COLO668 (cell line): ENCODE measurements at regions not wholly inside any gene's neighbourhood (a gene's known extent, or its start where the extent isn't known, plus 50 kb on each side); places are given as distances from the start of the nearest gene placed in this dataset.

Source experiments
- DNase-seq: peaks from one replicate; lab custom pipeline; 2025; ENCODE audit not compliant: unreplicated experiment; lab: John Stamatoyannopoulos, UW

- peak; percentile 52 for DNase-seq
These were observed 55.7 kb upstream of the FRMD1 start for GRCh38 chr6:168134560-168135201.

- DNase-seq: no peak
These were observed 54.9 kb upstream of the FRMD1 start for GRCh38 chr6:168133687-168134559.

DNA sequence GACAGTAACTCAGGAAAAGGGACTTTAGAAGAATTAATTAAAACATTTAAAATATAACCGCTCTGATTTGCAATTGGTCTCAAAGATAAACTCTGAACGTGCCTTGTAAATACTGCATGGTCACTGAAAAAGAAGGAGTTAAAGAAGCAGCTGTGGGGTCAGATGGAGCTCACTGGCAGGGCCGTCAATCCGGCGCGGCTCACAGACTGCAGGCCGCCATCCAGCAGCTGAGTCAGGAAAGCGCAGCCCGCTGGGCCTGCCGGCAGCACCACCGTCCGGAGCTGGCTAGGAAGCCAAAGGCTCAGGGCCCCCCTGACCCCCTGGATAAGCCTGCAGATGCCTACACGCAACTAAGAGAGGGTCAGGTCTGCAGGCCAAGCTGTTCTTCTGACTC is 54.2 kb upstream of the FRMD1 start:
- no peak for DNase-seq

DNA sequence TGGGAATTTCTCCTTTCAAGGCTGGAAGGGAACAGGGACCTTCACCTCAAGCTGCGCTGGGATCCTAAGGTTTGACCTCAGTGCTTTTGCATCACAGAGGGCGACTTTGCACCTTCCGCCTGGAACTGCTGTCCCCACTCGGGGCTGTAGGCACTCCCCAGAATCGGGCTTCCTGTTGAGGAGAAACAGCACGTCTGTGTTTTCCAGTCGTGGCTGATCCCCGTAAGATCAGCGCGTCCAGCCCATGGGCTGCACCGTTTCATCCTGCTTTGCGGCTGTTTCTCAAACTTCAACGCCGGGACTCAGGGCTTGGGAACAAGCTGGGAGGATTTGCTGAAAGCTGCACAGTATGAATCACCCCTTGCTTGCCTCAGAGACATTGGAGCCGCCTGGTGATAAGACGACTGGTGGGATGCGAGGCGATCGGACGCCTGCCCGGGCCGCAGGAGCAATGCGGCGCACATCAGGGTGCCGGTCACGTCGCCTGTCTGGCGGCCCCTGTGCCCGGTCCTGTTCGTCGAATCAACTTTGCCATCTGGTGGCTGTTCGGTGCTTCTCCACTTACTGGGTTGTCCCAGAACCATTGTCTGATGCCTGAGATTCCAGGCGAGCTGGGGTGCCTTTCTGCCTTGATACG is 53.6 kb upstream of the FRMD1 start:
- DNase-seq: no peak

- DNase-seq: no peak
These were observed 52.7 kb upstream of the FRMD1 start for GRCh38 chr6:168131464-168132415.

DNA sequence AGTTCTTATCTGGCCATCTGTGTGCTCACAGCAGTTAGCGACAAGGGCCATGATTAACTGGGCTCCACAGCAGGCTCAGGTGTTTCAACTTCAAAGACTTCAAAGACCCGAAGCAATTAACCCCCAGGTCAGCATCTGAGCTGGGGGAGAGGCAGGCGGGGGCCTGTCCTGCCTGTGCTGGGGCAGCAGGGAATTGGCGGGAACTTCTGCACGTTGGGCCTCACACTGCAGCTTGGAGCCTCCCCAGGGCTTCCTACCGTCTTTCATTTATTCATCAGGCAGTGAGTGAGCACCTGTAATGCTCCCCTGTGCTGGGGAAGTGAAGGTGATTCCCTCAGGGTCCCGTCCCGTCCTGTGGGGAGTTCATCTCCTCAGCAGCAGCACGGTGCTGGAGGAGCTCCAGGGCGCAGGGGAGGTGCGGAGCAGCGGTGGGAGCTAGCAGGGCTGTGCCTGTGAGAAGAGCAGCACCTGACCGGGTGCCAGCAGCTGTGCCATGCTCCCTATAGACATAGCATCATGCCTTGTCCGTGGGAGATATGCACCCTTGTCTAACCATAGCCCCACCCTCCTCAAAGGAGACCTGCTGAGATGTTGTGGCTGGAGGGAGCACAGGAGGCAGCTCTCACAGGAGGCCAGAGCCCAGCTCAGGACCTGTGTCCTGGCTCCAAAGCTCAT is 51.8 kb upstream of the FRMD1 start:
- DNase-seq: no peak

DNA sequence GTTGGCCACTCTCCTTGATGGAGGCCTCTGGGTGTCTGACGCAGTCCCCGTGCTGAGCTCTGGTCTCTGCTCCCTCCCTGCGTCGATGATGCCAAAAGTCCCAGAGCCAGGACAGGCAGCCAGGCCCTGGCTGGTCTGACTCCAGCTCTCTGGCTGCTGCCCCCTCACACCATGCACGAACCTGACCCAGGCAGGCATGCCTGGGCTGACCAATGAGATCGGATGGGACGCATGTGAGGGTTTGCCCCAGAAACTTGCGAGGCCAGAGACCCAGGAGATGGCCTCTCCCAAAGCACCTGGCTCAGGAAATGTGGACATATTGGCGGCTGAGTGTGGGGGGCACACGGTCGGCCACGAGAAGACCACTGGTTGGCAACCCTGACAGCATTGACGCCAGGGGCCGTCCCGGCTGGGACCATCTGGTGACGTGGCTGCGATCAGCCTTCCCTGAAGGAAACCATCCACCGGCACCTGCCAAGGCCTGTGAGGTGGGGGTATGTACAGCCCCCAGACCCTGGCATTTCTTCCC is 51.2 kb upstream of the FRMD1 start:
- DNase-seq: no peak

GRCh38 chr6:168129292-168130167 is 50.5 kb upstream of the FRMD1 start:
- DNase-seq: no peak

DNA sequence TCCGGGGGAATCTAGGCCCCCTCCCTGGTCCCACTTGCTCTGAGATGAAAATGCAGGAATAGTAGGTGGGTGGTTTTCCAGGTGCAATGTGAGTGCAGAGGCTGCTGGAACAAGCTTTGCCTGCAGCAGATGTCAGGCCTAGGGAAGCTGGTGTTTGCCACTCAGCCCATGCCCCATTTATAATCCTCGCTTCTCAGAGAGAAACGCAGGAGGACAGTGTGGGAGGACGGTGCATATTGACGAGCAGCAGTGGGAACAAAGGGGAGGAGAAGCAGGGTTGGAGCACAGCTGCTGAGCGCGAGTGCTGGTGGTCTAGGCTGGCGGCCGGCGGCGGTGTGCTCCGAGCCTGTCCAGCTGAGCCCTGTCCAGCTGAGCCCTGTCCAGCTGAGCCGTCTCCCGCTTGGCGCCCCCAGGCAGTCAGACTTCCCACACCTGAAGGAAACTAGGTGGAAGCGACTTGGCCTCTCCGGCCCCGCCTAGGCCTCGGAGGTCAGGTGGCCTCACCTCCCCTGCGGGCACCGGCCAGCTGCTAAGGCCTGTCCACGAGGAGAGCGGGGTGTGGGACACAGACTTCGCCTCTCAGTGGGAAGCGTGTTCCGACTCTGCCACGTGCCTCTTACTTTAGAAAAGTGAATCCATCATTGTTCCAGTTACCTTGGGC is 49.7 kb upstream of the FRMD1 start:
- DNase-seq: no peak
